ENCODE measurements at regions not wholly inside any gene's neighbourhood (a gene's known extent, or its start where the extent isn't known, plus 50 kb on each side); places are given as distances from the start of the nearest gene placed in this dataset.

GRCh38 chr2:47236503-47237215 is 60.3 kb upstream of the CALM2 start:
- DNase-seq (ENCODE audit: low spot score): no peak

- DNase-seq (ENCODE audit: low spot score): no peak
Observed at GRCh38 chr2:47235132-47235531, 58.8 kb upstream of the CALM2 start.

GRCh38 chr2:47234456-47234855 is 58.1 kb upstream of the CALM2 start:
- no peak for DNase-seq (ENCODE audit: low spot score)

- no peak for DNase-seq (ENCODE audit: low spot score)
Observed at GRCh38 chr2:47232738-47233415, 56.6 kb upstream of the CALM2 start.

GRCh38 chr2:47230418-47230817 is 54.1 kb upstream of the CALM2 start:
- DNase-seq (ENCODE audit: low spot score): no peak

- DNase-seq (ENCODE audit: low spot score): no peak
Observed at GRCh38 chr2:47227532-47228279, 51.4 kb upstream of the CALM2 start.

- no peak for DNase-seq (ENCODE audit: low spot score)
Observed at GRCh38 chr2:47226923-47227220, 50.6 kb upstream of the CALM2 start.

- DNase-seq (ENCODE audit: low spot score): no peak
Observed at GRCh38 chr2:47226132-47226922, 50.0 kb upstream of the CALM2 start.

Measured in hematopoietic multipotent progenitor cell treated with erythropoietin and hydrocortisone succinate and interleukin-3 and kit ligand, for 15 days (in vitro differentiated cells).